ENCODE measurements at regions not wholly inside any gene's neighbourhood (a gene's known extent, or its start where the extent isn't known, plus 50 kb on each side); places are given as distances from the start of the nearest gene placed in this dataset.
"Not testable (repeated sequence)": the region's sequence is repeated elsewhere in the genome, so short reads cannot be mapped to it uniquely, and the experiment has no call there.

DNA sequence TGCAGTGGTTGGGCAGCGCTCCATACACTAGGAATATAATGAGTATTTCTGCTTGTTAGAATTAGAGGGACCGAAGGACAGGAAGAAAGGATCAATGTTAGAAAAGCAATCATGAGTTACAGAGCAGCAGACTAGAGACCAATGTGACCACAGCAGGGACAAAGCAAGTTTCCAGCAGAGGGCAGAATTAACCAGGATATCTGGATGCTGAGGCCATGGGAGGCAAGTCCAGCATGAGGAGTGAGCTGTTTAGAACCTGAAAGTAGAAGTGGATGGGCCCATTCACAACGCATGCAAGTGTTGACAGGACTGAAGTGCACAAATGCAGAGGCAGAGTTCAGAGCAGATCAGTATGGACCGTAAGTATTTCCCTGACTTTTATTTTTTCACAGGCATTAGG lies 910.4 kb upstream of the GYPC start:
- DNase-seq, result no peak

DNA sequence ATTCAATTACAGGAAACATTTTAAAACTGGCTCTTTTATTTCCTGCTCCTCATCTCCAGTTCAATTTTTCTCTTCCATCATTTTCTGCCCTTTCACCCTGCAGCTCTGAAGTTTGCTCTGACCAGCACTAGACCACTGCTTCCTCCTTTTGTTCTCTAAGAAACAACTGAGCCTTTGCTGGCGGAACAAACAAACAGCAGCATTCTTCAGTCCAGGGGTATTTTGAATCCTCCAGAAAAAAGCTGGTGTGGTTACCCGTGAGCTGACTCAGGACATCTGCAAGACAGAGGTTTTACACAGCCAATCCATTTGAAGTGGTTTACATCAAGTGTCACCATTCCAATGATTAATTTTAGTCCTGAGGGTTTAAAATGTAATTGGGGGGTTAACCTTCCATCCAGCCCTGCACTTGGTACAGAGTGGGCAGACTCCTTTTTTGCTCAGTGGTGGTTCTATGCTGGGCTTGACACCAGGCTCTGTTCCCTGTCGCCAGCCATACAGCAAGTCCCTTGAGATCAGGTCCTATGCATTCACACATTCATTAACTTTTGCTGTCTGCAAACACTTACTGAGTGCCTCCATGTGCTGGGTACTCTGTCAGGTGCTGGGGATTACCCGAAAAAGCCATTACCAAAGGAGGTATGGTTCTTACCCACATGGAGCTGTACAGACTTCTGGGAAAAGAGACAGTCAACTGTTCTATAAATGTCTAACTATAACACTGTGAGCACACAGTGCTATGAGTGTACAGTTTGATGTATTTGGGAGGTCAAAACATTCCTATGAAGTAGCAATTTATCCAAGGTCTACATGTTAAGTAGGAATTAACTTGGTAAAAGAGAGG lies 909.4 kb upstream of the GYPC start:
- DNase-seq, result no peak

- no peak for DNase-seq
These were observed 908.9 kb upstream of the GYPC start for GRCh38 chr2:125747165-125747425.

GRCh38 chr2:125756431-125756830 lies 899.5 kb upstream of the GYPC start:
- DNase-seq, result no peak

DNA sequence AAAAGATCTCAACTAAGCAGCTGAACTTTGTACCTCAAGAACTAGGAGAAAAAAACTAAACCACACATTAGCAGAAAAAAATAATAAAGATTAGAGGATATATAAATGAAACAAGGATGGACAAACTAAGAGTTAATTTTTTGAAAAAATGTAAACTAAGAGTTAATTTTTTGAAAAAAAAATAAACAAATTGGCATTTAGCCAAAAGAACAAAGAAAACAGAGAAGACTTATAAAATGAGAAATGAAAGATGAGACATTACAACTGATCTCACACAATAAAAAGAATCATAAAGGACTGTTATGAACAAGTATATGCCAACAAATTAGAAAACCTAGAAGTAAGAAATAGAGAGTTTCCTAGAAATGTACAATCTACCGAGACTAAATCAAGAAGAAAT lies 859.2 kb upstream of the GYPC start:
- no peak for DNase-seq

DNA sequence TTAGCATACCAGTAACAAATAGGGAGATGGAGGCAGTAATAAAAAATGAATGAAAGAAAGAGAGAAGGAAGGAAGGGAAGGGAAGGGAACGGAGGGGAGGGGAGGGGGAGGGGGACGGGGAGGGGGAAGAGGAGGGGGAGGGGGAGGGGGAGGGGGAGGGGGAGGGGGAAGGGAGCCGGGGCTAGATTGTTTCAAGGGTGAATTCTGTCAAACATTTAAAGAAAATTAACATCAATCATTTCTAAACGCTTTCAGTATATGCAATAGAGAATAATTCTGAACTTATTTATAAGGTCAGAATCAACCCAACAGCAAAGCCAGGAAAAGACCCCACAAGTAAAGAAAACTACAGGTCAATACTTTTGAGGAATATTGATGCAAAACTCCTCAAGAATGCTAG lies 858.8 kb upstream of the GYPC start:
- DNase-seq, result no peak

DNA sequence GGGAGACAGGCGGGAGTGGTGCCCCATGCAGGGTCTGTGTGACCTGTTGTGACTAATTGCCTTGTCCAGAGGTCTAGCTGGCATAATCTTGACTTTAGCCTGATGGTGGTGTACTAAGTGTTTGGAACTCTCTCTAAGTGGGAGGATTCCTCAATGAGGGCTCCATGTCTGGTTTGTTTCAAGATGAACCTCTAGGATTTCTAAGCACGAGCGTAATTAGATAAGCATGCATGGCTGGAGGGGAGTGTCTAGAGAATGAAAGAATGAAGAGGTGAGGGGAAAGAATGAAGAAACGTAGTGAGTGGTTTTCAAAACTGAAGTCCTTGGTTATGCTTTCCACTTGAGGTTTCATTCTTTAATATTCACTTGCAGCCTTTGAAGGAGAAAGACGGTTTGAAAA lies 833.2 kb upstream of the GYPC start:
- DNase-seq, result no peak

GRCh38 chr2:125825781-125826180 lies 830.2 kb upstream of the GYPC start:
- not testable (repeated sequence) for DNase-seq

DNA sequence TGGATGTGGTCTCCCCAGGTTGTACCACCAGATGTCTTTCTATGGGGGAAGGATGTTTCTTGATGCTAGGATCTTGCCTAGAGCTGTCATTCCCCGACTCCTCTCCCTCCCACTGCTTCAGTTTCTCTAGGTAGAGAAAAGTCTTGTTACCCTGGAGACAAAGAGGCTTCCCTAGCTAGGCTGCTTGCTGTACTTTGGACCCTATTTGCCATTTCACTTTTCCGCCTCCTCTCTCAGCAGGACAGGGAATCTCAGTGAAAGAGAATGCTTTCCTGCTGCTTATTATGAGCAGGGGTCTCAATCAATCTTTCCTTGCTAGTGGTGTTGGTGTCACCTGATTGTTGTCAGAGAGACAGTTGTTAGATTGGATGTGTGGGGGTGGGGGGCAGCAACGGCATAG lies 818.8 kb upstream of the GYPC start:
- no peak for DNase-seq

DNA sequence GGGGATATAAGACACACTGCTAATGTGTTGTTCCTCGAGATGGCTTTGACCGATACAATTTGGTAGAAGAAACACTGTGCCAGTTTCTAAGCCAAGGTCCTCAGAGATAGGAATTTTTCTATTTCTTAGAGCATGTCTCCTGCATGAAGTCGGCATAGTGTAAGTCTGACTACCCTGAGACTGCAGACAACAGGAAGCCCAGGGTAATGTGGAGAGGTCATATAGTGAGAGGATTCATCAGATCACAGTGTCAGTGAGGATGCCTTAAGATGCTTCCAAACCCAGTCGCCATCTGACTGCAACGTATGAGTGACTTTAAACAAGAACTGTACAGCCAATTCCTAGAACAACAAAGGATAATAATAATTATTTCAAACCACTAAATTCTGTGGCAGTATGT lies 818.3 kb upstream of the GYPC start:
- DNase-seq, result no peak

GRCh38 chr2:125839945-125840344 lies 816.0 kb upstream of the GYPC start:
- DNase-seq, result no peak

GRCh38 chr2:125842041-125842440 lies 813.9 kb upstream of the GYPC start:
- DNase-seq, result no peak

GRCh38 chr2:125850541-125850940 lies 805.4 kb upstream of the GYPC start:
- no peak for DNase-seq

DNA sequence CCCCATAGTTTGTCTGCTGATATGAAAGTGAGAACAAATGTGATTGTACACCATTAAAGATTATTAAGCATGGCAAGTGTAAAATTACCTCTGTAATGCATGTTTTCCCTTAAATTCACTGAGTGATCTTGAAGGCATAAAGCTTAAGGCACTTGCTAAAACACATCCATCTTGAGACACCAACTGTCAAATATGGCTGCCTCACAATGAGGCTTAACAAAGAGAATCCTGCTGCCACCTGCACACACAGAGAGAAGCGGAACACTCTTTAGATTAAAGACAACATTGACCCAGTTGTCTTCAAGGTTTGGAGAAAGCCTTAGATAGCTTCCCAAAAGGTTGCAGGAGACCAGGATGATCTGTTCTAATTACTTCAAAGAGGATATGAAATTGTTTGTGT lies 803.6 kb upstream of the GYPC start:
- DNase-seq, result no peak

DNA sequence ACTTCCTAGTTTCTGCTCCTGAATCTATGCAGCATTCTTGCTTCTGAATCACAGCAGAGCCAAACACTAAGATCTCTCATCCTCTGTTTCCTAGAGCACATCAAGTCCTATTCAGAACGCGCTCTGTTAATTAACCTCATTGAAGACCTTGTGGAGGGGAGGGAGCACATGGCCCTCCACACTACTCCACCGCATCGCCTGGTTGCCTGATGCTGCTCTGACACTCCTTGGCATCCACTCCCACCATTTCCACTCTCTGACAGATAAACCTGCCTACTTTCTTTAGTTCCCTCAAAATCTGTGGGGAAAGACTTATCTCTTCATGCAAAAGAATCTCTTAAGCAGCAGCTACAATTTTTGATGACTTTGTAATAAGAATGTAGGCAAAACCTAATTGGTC lies 802.3 kb upstream of the GYPC start:
- DNase-seq, result no peak

GRCh38 chr2:125855204-125855603 lies 800.8 kb upstream of the GYPC start:
- no peak for DNase-seq

- no peak for DNase-seq
These were observed 797.8 kb upstream of the GYPC start for GRCh38 chr2:125857971-125858794.

DNA sequence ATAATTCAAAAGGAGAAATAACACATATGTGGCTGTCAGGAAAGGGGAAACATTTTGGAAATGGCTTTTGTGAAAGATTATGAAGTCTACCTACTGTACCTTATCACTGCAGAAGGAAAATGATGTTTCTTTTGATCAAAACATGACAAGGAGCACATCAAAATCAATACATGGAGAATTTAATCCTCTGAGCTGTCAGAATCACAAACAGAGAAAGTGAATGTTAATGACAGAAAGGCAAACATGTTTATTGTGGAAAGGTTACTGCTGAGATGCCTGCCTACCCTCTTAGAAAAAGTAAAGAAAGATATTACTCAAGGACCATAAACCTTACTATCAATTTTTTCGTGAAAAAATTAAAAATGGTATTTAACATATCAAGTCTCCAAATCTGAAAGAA lies 794.5 kb upstream of the GYPC start:
- no peak for DNase-seq

- DNase-seq, result no peak
These were observed 788.0 kb upstream of the GYPC start for GRCh38 chr2:125867908-125868307.

DNA sequence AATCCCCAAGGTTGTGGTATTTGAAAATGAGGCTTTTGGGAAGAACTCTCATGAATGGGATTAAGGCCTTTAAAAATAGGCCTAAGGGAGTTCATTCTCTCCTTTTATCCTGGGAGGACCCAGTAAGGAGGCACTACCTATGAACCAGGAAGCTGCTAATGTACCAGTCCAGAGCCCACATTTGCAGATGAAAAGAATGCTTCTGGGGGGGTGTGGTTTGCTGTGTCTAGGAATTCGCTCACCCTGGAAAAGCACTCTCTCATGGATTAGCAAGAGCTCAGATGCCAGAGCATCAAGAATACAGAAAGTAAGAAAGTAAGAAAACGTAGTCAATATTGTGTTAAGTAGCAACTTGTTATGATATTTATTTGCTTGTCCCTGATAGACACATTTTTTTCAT lies 785.7 kb upstream of the GYPC start:
- DNase-seq, result no peak

DNA sequence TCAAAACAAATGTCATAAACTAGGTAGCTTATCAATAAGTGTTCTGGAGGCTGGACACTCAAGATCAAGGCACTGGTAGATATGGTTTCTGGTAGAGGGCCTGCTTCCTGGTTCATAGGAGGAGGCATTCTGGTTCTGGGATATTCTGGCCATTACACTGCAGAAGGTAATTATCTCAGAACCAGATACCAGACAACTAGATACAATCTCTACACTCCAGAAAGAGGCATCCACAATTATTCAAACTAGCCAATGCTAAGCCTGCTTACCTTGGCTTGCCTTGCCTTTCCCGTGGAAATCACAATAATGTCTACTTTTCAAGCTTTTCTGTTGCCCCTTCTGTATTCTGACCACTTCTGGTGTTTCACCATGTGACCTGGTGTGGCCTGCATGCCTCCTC lies 785.2 kb upstream of the GYPC start:
- no peak for DNase-seq

GRCh38 chr2:125874564-125874963 lies 781.4 kb upstream of the GYPC start:
- DNase-seq, result no peak

- no peak for DNase-seq
These were observed 770.6 kb upstream of the GYPC start for GRCh38 chr2:125885340-125885739.

DNA sequence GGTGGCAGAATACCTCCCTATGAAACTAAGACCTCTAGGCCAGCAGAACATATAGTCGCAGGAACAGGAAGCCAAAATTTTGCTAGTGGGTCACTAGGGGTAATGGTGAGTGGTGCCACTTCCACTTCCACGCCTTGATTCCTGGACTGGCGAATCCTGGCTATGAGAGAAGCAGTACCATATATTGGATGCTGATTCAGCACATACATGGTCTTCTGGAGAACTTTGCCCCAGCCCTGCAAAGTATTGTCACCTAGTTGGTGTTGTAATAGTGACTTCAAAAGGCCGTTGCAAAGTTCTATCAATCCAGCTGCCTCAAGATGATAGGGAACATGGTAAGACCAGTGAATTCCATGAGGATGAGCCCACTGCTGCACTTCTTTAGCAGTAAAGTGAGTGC lies 769.8 kb upstream of the GYPC start:
- DNase-seq, result no peak

- DNase-seq, result no peak
These were observed 754.7 kb upstream of the GYPC start for GRCh38 chr2:125901278-125901677.

All from activated CD4-positive, CD25-positive, alpha-beta regulatory T cell (primary cell).